PC-3 (cell line): ENCODE measurements at regions not wholly inside any gene's neighbourhood (a gene's known extent, or its start where the extent isn't known, plus 50 kb on each side); places are given as distances from the start of the nearest gene placed in this dataset.

Source experiments
- ATAC-seq: fragments of 200-7000 bp; cut with Tn5 transposase; 2 replicates; pipeline ENCODE4 v1.9.1; 2020; ENCODE audit warnings: mild to moderate bottlenecking, moderate library complexity
- BruUV-seq: library from RNA; stranded (reverse); fragments of 400-500 nt; replicated peaks from 2 replicates; lab custom pipeline; 2021; lab: Mats Ljungman, UMichigan
- CTCF ChIA-PET: fragments of 300-600 bp; sonication (Branson Sonifier 250); formaldehyde crosslinking; loops from one replicate; lab custom pipeline; 2022; ENCODE audit warnings: antibody characterized with exemption; lab: Charles Lee
- POLR2A ChIA-PET: fragments of 300-600 bp; sonication (Branson Sonifier 250); formaldehyde crosslinking; loops from one replicate; lab custom pipeline; 2022; ENCODE audit warnings: antibody characterized with exemption; ENCODE audit not compliant: unreplicated experiment; lab: Charles Lee
- DNase-seq: peaks from one replicate; pipeline ENCODE4 v3.0.0-alpha.2; 2015
- H2AFZ ChIP-seq: fragments of 300-600 bp; sonication (generic); 2 replicates; pipeline ENCODE4 v1.6.0; 2016; ENCODE audit warnings: antibody characterized with exemption, low read length
- H3F3A ChIP-seq: fragments of 300-600 bp; sonication (generic); one replicate; pipeline ENCODE4 v1.6.0; 2017; ENCODE audit warnings: antibody characterized with exemption, low read length, control low read depth, mild to moderate bottlenecking; ENCODE audit not compliant: unreplicated experiment
- H3K27ac ChIP-seq: fragments of 300-600 bp; sonication (generic); 2 replicates; pipeline ENCODE4 v1.5.1; 2016; ENCODE audit warnings: mild to moderate bottlenecking, low read length
- H3K27me3 ChIP-seq: fragments of 300-600 bp; sonication (generic); 2 replicates; pipeline ENCODE4 v1.6.1; 2016; ENCODE audit warnings: low read length, mixed read lengths
- H3K36me3 ChIP-seq: fragments of 300-600 bp; sonication (generic); 2 replicates; pipeline ENCODE4 v1.6.1; 2016; ENCODE audit warnings: low read depth, mixed run types, low read length, mixed read lengths
- H3K4me1 ChIP-seq: fragments of 300-600 bp; sonication (generic); 2 replicates; pipeline ENCODE4 v1.5.1; 2016; ENCODE audit warnings: low read length; ENCODE audit not compliant: insufficient read depth
- H3K4me2 ChIP-seq: fragments of 300-600 bp; sonication (generic); 2 replicates; pipeline ENCODE4 v1.6.0; 2016; ENCODE audit warnings: low read length
- H3K4me3 ChIP-seq: fragments of 300-600 bp; sonication (generic); 2 replicates; pipeline ENCODE4 v1.5.1; 2016; ENCODE audit warnings: mild to moderate bottlenecking, low read length, mixed read lengths
- H3K79me2 ChIP-seq: fragments of 300-600 bp; sonication (generic); 2 replicates; pipeline ENCODE4 v1.6.1; 2017; ENCODE audit warnings: low read length, mixed read lengths
- H3K9ac ChIP-seq: fragments of 300-600 bp; sonication (generic); 2 replicates; pipeline ENCODE4 v1.6.0; 2016; ENCODE audit warnings: mild to moderate bottlenecking, low read length
- H3K9me2 ChIP-seq: fragments of 300-600 bp; sonication (generic); replicated peaks from 2 replicates; pipeline ENCODE4 v1.6.1; 2016; ENCODE audit warnings: mixed run types, low read length, mixed read lengths
- H3K9me3 ChIP-seq: fragments of 300-600 bp; sonication (generic); 2 replicates; pipeline ENCODE4 v1.6.1; 2016; ENCODE audit warnings: low read length, mixed read lengths
- H4K20me1 ChIP-seq: fragments of 300-600 bp; sonication (generic); 2 replicates; pipeline ENCODE4 v1.6.1; 2016; ENCODE audit warnings: low read length, mixed read lengths
- EZH2 ChIP-seq: fragments of 300-600 bp; sonication (generic); IDR thresholded peaks from one replicate; pipeline ENCODE4 v1.6.1; 2017; ENCODE audit warnings: antibody characterized with exemption, mild to moderate bottlenecking, low read length; ENCODE audit not compliant: unreplicated experiment
- EZH2phosphoT487 ChIP-seq: fragments of 300-600 bp; sonication (generic); IDR thresholded peaks from 2 replicates; pipeline ENCODE4 v1.6.1; 2018; ENCODE audit warnings: mild to moderate bottlenecking, antibody characterized with exemption, low read length, borderline replicate concordance
- intact Hi-C: fragments of 100-400 bp; cut with micrococcal nuclease; formaldehyde crosslinking; loops from 2 replicates; pipeline ENCODE4 v1.9.0; 2023
- TF ChIP-seq, protein P1 (sequence below): fragments of 300-600 bp; sonication (generic); conservative IDR thresholded peaks from 2 replicates; pipeline ENCODE4 v1.5.1; 2017; ENCODE audit warnings: antibody characterized with exemption, low read depth, mild to moderate bottlenecking, low read length

GRCh38 chr2:58527647-58528046 lies 286.5 kb upstream of the FANCL start:
- Histone ChIP-seq H3K9me3 (no peaks in the 10 kb centered on the region), H2AFZ (no peak overlapping the region), H3K9me2 (no peaks in the 10 kb centered on the region), H4K20me1 (no peaks in the 10 kb centered on the region), H3K4me1 (peaks cover 4% of the 10 kb centered on the region; the same call in 1 of the 2 replicates), H3K27ac (no peak overlapping the region), H3K4me2 (no peak overlapping the region), H3K36me3 (no peaks in the 10 kb centered on the region), H3K9ac (no peak overlapping the region), H3F3A (no peaks in the 10 kb centered on the region), H3K79me2 (no peaks in the 10 kb centered on the region), H3K27me3 (no peaks in the 10 kb centered on the region), H3K4me3 (no peak overlapping the region)
- TF ChIP-seq EZH2phosphoT487 = no peak
- TF ChIP-seq, protein P1, sequence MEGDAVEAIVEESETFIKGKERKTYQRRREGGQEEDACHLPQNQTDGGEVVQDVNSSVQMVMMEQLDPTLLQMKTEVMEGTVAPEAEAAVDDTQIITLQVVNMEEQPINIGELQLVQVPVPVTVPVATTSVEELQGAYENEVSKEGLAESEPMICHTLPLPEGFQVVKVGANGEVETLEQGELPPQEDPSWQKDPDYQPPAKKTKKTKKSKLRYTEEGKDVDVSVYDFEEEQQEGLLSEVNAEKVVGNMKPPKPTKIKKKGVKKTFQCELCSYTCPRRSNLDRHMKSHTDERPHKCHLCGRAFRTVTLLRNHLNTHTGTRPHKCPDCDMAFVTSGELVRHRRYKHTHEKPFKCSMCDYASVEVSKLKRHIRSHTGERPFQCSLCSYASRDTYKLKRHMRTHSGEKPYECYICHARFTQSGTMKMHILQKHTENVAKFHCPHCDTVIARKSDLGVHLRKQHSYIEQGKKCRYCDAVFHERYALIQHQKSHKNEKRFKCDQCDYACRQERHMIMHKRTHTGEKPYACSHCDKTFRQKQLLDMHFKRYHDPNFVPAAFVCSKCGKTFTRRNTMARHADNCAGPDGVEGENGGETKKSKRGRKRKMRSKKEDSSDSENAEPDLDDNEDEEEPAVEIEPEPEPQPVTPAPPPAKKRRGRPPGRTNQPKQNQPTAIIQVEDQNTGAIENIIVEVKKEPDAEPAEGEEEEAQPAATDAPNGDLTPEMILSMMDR = no peak
- no peak for TF ChIP-seq EZH2
- ChIA-PET CTCF (no interaction called here), POLR2A (no interaction called here)
- no TSS peak for BruUV-seq
- ATAC-seq = no peak
- intact Hi-C loops = no loop called here
- no peak for DNase-seq

GRCh38 chr2:58521803-58522554 lies 280.9 kb upstream of the FANCL start:
- ATAC-seq = peak; percentile 51
- no TSS peak for BruUV-seq
- H3K4me2 ChIP-seq = peak overlapping the region; percentile 4; the same call in 1 of the 2 replicates

More at GRCh38 chr2:58521803-58522554, 280.9 kb upstream of the FANCL start:
- Histone ChIP-seq H3K27ac (no peak overlapping the region), H3K36me3 (no peaks in the 10 kb centered on the region), H3K9ac (no peak overlapping the region), H3F3A (no peaks in the 10 kb centered on the region), H3K79me2 (no peaks in the 10 kb centered on the region), H3K9me2 (no peaks in the 10 kb centered on the region), H2AFZ (peak overlapping the region; percentile 27), H4K20me1 (no peaks in the 10 kb centered on the region), H3K4me1 (peaks cover 16% of the 10 kb centered on the region), H3K4me3 (no peak overlapping the region), H3K9me3 (no peaks in the 10 kb centered on the region), H3K27me3 (no peaks in the 10 kb centered on the region)
- ChIA-PET CTCF (no interaction called here), POLR2A (no interaction called here)
- intact Hi-C loops = loop anchor here (5.0 kb wide), 1 partner anchor 40 kb away; no protein-coding TSS in a partner anchor
- TF ChIP-seq, protein P1 = no peak
- TF ChIP-seq EZH2 (no peak), EZH2phosphoT487 (no peak)
- peak; percentile 56 for DNase-seq
